GM12872 (cell line): ENCODE measurements at regions not wholly inside any gene's neighbourhood (a gene's known extent, or its start where the extent isn't known, plus 50 kb on each side); places are given as distances from the start of the nearest gene placed in this dataset.

Experiments
- TF ChIP-seq, protein P1 (sequence below): IDR thresholded peaks from 3 replicates; pipeline ENCODE4 v1.5.1; 2011; ENCODE audit warnings: low read depth, mild to moderate bottlenecking, low read length, moderate library complexity; ENCODE audit not compliant: insufficient read depth

GRCh38 chr5:61631438-61631941, 299.4 kb downstream of the ZSWIM6 start:
- TF ChIP-seq, protein P1, sequence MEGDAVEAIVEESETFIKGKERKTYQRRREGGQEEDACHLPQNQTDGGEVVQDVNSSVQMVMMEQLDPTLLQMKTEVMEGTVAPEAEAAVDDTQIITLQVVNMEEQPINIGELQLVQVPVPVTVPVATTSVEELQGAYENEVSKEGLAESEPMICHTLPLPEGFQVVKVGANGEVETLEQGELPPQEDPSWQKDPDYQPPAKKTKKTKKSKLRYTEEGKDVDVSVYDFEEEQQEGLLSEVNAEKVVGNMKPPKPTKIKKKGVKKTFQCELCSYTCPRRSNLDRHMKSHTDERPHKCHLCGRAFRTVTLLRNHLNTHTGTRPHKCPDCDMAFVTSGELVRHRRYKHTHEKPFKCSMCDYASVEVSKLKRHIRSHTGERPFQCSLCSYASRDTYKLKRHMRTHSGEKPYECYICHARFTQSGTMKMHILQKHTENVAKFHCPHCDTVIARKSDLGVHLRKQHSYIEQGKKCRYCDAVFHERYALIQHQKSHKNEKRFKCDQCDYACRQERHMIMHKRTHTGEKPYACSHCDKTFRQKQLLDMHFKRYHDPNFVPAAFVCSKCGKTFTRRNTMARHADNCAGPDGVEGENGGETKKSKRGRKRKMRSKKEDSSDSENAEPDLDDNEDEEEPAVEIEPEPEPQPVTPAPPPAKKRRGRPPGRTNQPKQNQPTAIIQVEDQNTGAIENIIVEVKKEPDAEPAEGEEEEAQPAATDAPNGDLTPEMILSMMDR = no peak

DNA sequence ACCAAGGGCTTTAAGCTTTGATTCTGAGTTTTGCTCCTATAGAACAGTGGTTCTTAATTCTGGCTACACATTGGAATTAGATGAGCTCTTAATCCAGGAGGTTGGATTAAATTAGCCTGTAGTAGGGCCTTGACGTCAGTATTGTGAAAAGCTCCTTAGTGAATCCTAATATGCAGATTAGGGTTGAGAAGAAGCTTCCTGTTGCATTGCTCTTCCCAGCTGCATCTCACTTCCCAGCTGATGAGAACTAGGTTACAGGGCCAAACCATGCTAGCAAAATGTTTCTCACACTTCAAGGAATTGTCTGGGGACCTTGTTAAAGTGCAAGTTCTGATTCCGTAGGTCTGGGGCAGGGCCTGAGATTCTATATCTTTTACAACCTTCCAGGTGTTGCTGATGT, 300.0 kb downstream of the ZSWIM6 start:
- TF ChIP-seq, protein P1 = no peak

- TF ChIP-seq, protein P1 = no peak
These were observed 303.2 kb downstream of the ZSWIM6 start for GRCh38 chr5:61635271-61635670.

- TF ChIP-seq, protein P1 = no peak
These were observed 305.5 kb downstream of the ZSWIM6 start for GRCh38 chr5:61637566-61637965.

GRCh38 chr5:61638476-61638875, 306.4 kb downstream of the ZSWIM6 start:
- TF ChIP-seq, protein P1 = no peak

- TF ChIP-seq, protein P1 = no peak
These were observed 308.3 kb downstream of the ZSWIM6 start for GRCh38 chr5:61640179-61641021.

DNA sequence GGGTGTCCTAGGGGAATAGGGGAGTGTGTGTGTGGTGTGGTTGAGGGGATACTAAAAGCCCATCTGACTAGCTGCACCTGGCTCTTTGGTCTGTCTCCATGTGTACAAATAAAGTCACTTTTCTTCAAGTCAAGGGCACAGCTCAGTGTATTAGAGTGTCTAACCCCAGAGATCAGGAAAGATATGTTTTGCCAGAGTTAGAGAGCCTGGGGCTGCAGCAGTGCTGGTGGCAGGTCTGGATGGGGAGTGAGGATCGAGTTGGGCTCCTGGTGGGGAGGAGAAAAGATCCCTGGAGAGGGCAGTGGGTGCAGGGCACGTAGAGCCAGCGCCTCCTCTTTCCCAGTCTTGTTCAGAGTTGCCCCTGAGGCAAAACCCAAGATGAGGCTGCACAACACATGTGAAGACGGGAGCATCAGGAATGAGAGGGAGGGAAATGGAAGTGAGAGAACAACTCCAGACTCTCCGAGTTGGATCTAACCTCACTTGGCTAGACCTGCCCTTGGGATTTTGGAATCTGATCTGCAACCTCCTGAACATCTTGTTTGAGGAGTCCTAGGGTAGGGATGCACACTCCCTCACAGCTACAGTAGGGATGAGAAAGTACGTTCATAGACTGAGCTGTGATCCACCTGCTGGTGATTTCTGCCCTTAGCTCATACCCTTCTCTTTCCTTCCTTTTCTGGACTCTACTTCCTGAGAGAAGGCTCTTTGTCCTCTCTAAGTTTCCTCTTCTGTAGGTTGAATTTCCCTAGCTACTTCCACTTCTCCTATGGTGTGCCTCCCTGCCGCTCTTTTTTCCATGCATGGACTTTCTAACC, 309.9 kb downstream of the ZSWIM6 start:
- TF ChIP-seq, protein P1 = 0 out of 3 replicates have a peak, but pooled peaks have one; percentile 13
